ENCODE measurements at regions not wholly inside any gene's neighbourhood (a gene's known extent, or its start where the extent isn't known, plus 50 kb on each side); places are given as distances from the start of the nearest gene placed in this dataset.

DNA sequence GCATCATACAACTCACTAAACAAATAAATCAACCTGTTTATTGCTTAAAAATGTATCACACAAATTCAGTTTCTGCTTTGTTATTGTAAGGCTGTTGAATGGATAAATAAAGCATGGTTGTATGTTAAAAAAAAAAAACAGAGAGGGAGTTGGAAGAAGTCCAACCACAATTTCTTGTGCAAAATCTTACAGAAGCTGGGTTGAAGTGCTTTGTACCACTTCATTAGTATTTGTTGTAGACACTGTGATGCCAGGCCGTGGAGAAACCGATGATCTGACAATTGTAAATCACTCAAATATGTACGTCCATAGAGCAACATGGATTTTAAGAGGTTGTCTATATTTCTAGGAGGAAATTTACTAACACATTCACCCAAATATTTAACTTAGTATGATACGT, 132.6 kb upstream of the MXRA5 start:
- no peak for TF ChIP-seq CTCF (conservative IDR thresholded peaks at IDR 0.05; ENCODE audit: low read depth, low read length)
- no peak for TF ChIP-seq EZH2 (IDR thresholded peaks at IDR 0.05; ENCODE audit: borderline replicate concordance, low read depth, low read length, poor library complexity, severe bottlenecking)

All from A673 (cell line).